ENCODE measurements at regions not wholly inside any gene's neighbourhood (a gene's known extent, or its start where the extent isn't known, plus 50 kb on each side); places are given as distances from the start of the nearest gene placed in this dataset.
"Not testable (repeated sequence)": the region's sequence is repeated elsewhere in the genome, so short reads cannot be mapped to it uniquely, and the experiment has no call there.

DNA sequence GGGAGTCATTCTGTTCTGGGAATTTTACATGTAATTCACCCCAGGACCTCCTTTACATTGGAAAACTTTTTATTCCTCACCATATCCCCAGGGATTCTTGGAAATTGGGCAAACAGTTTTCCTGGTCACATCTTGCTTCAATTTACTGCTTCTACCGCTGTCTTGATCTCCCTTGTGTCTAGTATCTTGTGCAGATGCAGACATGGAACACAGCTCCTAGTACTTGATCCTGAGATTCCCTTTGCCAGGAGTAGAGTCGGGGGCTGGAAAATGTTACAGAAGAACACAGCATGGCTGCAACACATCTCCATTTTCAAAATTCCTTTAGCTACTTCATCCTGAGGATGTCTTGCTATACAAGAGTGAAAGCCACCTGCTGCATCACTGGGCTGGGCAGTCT lies 472.8 kb downstream of the PLCL1 start:
- no peak overlapping the region for H3K4me3 ChIP-seq
- H3K27ac ChIP-seq, result no peak overlapping the region
- no peaks in the 10 kb centered on the region for H3K9me3 ChIP-seq
- H3K27me3 ChIP-seq, result peaks cover 0 to 21% (median 0%) of the 10 kb centered on the region in 7 donors
- TF ChIP-seq, protein P1, sequence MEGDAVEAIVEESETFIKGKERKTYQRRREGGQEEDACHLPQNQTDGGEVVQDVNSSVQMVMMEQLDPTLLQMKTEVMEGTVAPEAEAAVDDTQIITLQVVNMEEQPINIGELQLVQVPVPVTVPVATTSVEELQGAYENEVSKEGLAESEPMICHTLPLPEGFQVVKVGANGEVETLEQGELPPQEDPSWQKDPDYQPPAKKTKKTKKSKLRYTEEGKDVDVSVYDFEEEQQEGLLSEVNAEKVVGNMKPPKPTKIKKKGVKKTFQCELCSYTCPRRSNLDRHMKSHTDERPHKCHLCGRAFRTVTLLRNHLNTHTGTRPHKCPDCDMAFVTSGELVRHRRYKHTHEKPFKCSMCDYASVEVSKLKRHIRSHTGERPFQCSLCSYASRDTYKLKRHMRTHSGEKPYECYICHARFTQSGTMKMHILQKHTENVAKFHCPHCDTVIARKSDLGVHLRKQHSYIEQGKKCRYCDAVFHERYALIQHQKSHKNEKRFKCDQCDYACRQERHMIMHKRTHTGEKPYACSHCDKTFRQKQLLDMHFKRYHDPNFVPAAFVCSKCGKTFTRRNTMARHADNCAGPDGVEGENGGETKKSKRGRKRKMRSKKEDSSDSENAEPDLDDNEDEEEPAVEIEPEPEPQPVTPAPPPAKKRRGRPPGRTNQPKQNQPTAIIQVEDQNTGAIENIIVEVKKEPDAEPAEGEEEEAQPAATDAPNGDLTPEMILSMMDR (IDR thresholded peaks at IDR 0.05), result no peak
- no peaks in the 10 kb centered on the region for H3K36me3 ChIP-seq
- intact Hi-C loops (cut with DNase I), result no loop called here
- 78 to 90% methylated on average over 2 of the region's 2 CpGs for WGBS, 2 donors
- DNase-seq, result no peak
- H3K4me1 ChIP-seq, result peaks cover 0 to 9% (median 0%) of the 10 kb centered on the region in 9 donors
- ATAC-seq, result no peak

DNA sequence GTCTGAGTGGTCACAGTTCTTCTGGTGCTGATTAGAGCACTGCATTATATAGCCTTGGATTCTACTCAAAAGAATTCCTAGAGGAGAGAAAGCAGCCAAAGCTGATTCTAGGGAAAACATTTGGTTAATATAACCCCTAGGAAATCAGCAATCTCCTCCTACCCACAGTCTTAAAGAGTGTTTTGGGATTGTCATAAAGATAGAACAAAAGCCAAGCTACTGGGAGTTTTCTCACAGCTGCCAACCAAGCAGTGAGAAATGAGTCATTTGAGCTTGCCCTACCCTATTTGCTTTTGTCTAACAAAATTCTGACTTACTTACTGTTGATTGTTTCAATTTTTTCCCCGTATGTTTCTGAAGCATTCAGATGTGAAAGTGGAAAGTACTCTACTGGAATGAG lies 469.3 kb downstream of the PLCL1 start:
- no peak for DNase-seq
- peaks cover 0 to 21% (median 0%) of the 10 kb centered on the region in 7 donors for H3K27me3 ChIP-seq
- H3K4me1 ChIP-seq, result peaks cover 0 to 9% (median 0%) of the 10 kb centered on the region in 9 donors
- no peak overlapping the region for H3K27ac ChIP-seq
- TF ChIP-seq, protein P1 (IDR thresholded peaks at IDR 0.05), result no peak
- H3K36me3 ChIP-seq, result no peaks in the 10 kb centered on the region
- no peak overlapping the region for H3K4me3 ChIP-seq
- H3K9me3 ChIP-seq, result no peaks in the 10 kb centered on the region
- ATAC-seq, result no peak
- intact Hi-C loops (cut with DNase I), result no loop called here
- 55 to 63% methylated on average over 1 of the region's 1 CpG for WGBS, 2 donors

DNA sequence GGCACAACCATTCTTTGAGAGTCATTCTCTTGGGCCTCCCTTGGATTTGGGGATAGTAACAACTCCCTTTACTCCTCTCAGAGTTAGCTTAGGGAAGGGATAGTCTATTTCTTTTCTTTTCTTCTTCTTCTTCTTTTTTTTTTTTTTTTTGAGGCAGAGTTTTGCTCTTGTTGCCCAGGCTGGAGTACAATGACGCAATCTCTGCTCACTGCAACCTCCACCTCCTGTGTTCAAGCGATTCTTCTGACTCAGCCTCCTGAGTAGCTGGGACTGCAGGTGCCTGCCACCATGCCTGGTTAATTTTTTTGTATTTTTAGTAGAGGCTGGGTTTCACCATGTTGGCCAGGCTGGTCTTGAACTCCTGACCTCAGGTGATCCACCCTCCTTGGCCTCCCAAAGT lies 465.8 kb downstream of the PLCL1 start:
- 94 to 98% methylated on average over 2 of the region's 2 CpGs for WGBS, 2 donors
- ATAC-seq; H3K27ac ChIP-seq; H3K9me3 ChIP-seq; H3K36me3 ChIP-seq; intact Hi-C loops (cut with DNase I); H3K4me1 ChIP-seq; DNase-seq; H3K4me3 ChIP-seq: not testable (repeated sequence)
- H3K27me3 ChIP-seq, result peaks cover 0 to 11% (median 0%) of the 10 kb centered on the region in 7 donors

DNA sequence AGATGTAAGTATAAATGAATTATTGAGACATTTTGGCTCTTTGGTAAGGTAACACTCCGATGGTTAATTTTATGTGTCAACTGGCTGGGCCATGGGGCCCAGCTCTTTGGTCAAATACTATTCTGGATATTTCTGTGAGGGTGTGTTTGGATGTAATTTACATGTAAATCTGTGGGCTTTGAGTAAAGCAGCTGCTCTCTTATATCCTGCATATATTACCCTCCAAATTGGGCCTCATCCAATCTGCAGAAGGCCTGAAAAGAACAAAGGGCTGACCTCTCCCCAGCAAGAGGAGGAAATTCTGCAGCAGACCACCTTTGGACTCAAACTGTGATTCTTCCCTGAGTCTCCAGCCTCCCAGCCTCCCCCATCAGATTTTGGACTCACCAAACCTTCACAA lies 464.1 kb downstream of the PLCL1 start:
- Histone ChIP-seq H3K4me1 (peaks cover 0 to 7% (median 0%) of the 10 kb centered on the region in 9 donors), H3K4me3 (no peak overlapping the region), H3K36me3 (no peaks in the 10 kb centered on the region), H3K27ac (no peak overlapping the region), H3K27me3 (peaks cover 0 to 6% (median 0%) of the 10 kb centered on the region in 7 donors), H3K9me3 (no peaks in the 10 kb centered on the region)
- intact Hi-C loops (cut with DNase I), result no loop called here
- ATAC-seq (no peak), DNase-seq (no peak)
- TF ChIP-seq, protein P1 (IDR thresholded peaks at IDR 0.05), result no peak
- 96 to 97% methylated on average over 1 of the region's 1 CpG for WGBS, 2 donors

DNA sequence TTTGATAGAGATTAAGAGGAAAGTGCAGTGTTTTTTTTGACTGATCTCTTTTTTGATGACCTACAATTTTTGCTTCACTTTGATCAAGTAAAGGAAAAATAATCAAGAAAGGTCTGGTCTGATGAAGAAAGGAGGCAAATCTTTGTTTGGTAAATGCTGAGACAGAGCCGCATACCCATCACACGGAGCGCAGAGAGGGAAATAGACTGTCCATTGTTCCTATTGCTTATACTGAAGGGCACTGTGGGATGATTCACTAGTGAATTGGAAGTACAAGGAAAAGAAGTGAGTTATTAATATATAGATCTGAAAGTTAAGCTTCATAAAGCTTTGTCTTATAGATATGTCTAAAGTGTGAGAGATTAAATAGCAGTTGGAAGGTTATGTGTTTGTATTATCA lies 455.1 kb downstream of the PLCL1 start:
- H3K27me3 ChIP-seq, result peaks cover 0 to 9% (median 0%) of the 10 kb centered on the region in 7 donors
- ATAC-seq (no peak), DNase-seq (no peak)
- no peaks in the 10 kb centered on the region for H3K36me3 ChIP-seq
- WGBS, 2 donors, result 88% methylated on average over 3 of the region's 3 CpGs
- H3K9me3 ChIP-seq, result no peaks in the 10 kb centered on the region
- H3K4me3 ChIP-seq, result no peak overlapping the region
- no peak overlapping the region for H3K27ac ChIP-seq
- intact Hi-C loops (cut with DNase I), result no loop called here
- peaks cover 0 to 6% (median 0%) of the 10 kb centered on the region in 9 donors for H3K4me1 ChIP-seq
- TF ChIP-seq, protein P1 (IDR thresholded peaks at IDR 0.05), result no peak
